Transverse colon (tissue), 4 donors: ENCODE measurements at regions not wholly inside any gene's neighbourhood (a gene's known extent, or its start where the extent isn't known, plus 50 kb on each side); places are given as distances from the start of the nearest gene placed in this dataset.

Source experiments
- DNase-seq: peaks from one replicate; pipeline ENCODE4 v3.0.0-alpha.2; 2019
- H3K27ac ChIP-seq, 4 donors: fragments of 200-600 bp; sonication (generic); 2 replicates each; pipeline ENCODE4 v1.5.1; 2016 to 2018; ENCODE audit warnings: inconsistent platforms in 4 of 4
- H3K27me3 ChIP-seq: fragments of 200-600 bp; sonication (generic); 2 replicates; pipeline ENCODE4 v1.5.1; 2017; ENCODE audit warnings: inconsistent platforms
- H3K36me3 ChIP-seq, 4 donors: fragments of 200-600 bp; sonication (generic); 2 replicates each; pipeline ENCODE4 v1.5.1; 2017 to 2019; ENCODE audit warnings: inconsistent platforms in 4 of 4
- H3K4me1 ChIP-seq, 4 donors: fragments of 200-600 bp; sonication (generic); 2 replicates each; pipeline ENCODE4 v1.5.1; 2017 to 2020; ENCODE audit warnings: inconsistent platforms in 4 of 4
- H3K4me3 ChIP-seq, 4 donors: fragments of 200-600 bp; sonication (generic); 1 replicate in 1 of 4; 2 replicates in 3 of 4; pipeline versions ENCODE4 v1.5.1 to v1.6.1; 2017 to 2019; ENCODE audit warnings: inconsistent platforms in 4 of 4
- H3K9me3 ChIP-seq, 2 donors: fragments of 200-600 bp; sonication (generic); 2 replicates each; pipeline ENCODE4 v1.5.1; 2017 to 2019; ENCODE audit warnings: inconsistent platforms in 2 of 2
- EP300 ChIP-seq: sonication (generic); formaldehyde crosslinking; IDR thresholded peaks from one replicate; pipeline ENCODE4 v1.6.1; 2017; ENCODE audit warnings: antibody characterized with exemption, low read depth
- POLR2A ChIP-seq: fragments of 450-650 bp; IDR thresholded peaks from one replicate; pipeline ENCODE4 v1.6.1; 2016; ENCODE audit warnings: antibody characterized with exemption, mild to moderate bottlenecking, moderate library complexity
- POLR2AphosphoS5 ChIP-seq, 3 donors: sonication (generic); formaldehyde crosslinking; IDR thresholded peaks; one replicate each; pipeline ENCODE4 v1.6.1; 2016; ENCODE audit warnings: antibody characterized with exemption in 3 of 3
- WGBS, 2 donors: methylation state at CpG; one replicate each; pipeline ENCODE4 v1.1.5; 2018; ENCODE audit warnings: low coverage in 1 of 2; 5-methylcytosine and 5-hydroxymethylcytosine counted together
- in situ Hi-C, 4 donors: fragments of 200-750 bp; cut with MboI; loops; one replicate each; pipeline versions ENCODE4 v1.15.0 to v1.15.1; 2017; ENCODE audit warnings: low sequenced_read_pairs in 3 of 4, low pct_ligation_motif_present in 1 of 4, low pct_unique_long_range_greater_than_20kb in 1 of 4
- intact Hi-C: fragments of 100-400 bp; cut with DNase I; formaldehyde crosslinking; loops from one replicate; pipeline ENCODE4 v1.15.1; 2023; ENCODE audit warnings: low total_unique reads
- TF ChIP-seq, protein P1 (sequence below), 5 experiments: fragments of 200-600 bp in 3 of 5; fragments of 450-650 bp in 2 of 5; sonication (generic) in 3 of 5; IDR thresholded peaks; 1 replicate in 2 of 5; 2 replicates in 3 of 5; pipeline ENCODE4 v1.5.1; 2016 to 2017; ENCODE audit warnings: antibody characterized with exemption in 5 of 5, inconsistent platforms in 3 of 5, mild to moderate bottlenecking in 2 of 5, moderate library complexity in 1 of 5

DNA sequence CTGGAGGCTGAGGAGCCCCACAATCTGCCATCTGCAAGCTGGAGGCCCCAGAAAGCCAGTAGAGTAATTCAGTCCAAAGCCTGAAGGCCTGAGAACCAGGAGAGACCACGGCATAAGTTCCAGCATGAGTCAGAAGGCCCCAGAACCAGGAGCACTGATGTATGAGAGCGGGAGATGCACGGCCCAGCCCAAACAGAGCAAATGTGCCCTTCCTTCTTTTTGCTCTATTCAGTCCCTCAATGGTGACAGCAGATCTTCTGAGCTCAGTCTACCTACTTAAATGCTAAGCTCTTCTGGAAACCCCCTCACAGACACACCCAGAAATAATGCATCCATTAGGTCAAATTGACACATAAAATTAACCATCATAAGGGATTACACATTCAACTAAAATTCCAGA lies 277.6 kb downstream of the ATPSCKMT start:
- no peaks in the 10 kb centered on the region for H3K4me1 ChIP-seq
- no peak overlapping the region for H3K4me3 ChIP-seq
- H3K36me3 ChIP-seq = no peaks in the 10 kb centered on the region
- intact Hi-C loops (no loop called here), in situ Hi-C loops (no loop called here)
- no peak for DNase-seq
- H3K9me3 ChIP-seq = peaks cover 4 to 6% of the 10 kb centered on the region in 2 donors
- 80 to 87% methylated on average over 2 to 3 of the region's 3 CpGs for WGBS, 2 donors
- TF ChIP-seq EP300 = no peak
- H3K27me3 ChIP-seq = no peaks in the 10 kb centered on the region
- no peak overlapping the region for H3K27ac ChIP-seq

DNA sequence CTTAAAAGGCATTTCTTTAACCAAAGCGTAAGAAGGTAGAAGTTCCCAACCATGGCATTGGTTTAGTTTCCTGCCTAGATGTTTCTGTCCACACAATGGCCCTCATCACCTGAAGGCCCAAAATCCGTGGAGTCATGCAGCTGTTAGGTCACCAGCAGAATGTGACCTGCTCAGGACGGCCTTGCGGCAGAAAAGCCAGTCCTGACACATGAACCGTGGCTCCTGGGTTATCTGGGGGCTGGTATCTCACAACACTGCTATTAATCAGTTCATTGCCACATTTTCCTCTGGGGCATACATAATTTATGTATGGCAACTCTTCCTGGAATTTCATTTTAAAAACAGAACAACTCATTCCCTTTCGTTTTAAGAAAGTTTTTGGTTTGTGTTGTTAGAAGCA lies 278.4 kb downstream of the ATPSCKMT start:
- Histone ChIP-seq H3K36me3 (no peaks in the 10 kb centered on the region), H3K4me3 (no peak overlapping the region), H3K27me3 (no peaks in the 10 kb centered on the region), H3K4me1 (no peaks in the 10 kb centered on the region), H3K9me3 (peaks cover 4 to 6% of the 10 kb centered on the region in 2 donors), H3K27ac (no peak overlapping the region)
- TF ChIP-seq, protein P1, sequence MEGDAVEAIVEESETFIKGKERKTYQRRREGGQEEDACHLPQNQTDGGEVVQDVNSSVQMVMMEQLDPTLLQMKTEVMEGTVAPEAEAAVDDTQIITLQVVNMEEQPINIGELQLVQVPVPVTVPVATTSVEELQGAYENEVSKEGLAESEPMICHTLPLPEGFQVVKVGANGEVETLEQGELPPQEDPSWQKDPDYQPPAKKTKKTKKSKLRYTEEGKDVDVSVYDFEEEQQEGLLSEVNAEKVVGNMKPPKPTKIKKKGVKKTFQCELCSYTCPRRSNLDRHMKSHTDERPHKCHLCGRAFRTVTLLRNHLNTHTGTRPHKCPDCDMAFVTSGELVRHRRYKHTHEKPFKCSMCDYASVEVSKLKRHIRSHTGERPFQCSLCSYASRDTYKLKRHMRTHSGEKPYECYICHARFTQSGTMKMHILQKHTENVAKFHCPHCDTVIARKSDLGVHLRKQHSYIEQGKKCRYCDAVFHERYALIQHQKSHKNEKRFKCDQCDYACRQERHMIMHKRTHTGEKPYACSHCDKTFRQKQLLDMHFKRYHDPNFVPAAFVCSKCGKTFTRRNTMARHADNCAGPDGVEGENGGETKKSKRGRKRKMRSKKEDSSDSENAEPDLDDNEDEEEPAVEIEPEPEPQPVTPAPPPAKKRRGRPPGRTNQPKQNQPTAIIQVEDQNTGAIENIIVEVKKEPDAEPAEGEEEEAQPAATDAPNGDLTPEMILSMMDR (IDR thresholded peaks at IDR 0.05) = no peak
- TF ChIP-seq POLR2AphosphoS5 (IDR thresholded peaks at IDR 0.05) (no peak), EP300 (no peak), POLR2A (no peak)
- 17 to 66% methylated on average over 1 to 6 of the region's 6 CpGs for WGBS, 2 donors
- DNase-seq = no peak
- in situ Hi-C loops (no loop called here), intact Hi-C loops (no loop called here)

GRCh38 chr5:9958914-9959313 lies 290.8 kb downstream of the ATPSCKMT start:
- intact Hi-C loops (no loop called here), in situ Hi-C loops (no loop called here)
- H3K36me3 ChIP-seq = no peaks in the 10 kb centered on the region
- H3K9me3 ChIP-seq = no peaks in the 10 kb centered on the region
- H3K4me3 ChIP-seq = no peak overlapping the region
- 55 to 68% methylated on average over 3 to 5 of the region's 5 CpGs for WGBS, 2 donors
- TF ChIP-seq, protein P1 (IDR thresholded peaks at IDR 0.05) = no peak
- TF ChIP-seq EP300 (no peak), POLR2AphosphoS5 (IDR thresholded peaks at IDR 0.05) (no peak), POLR2A (no peak)
- DNase-seq = no peak
- H3K4me1 ChIP-seq = peaks cover 0 to 10% (median 1%) of the 10 kb centered on the region in 4 donors
- no peak overlapping the region for H3K27ac ChIP-seq
- peaks cover 17% of the 10 kb centered on the region for H3K27me3 ChIP-seq

DNA sequence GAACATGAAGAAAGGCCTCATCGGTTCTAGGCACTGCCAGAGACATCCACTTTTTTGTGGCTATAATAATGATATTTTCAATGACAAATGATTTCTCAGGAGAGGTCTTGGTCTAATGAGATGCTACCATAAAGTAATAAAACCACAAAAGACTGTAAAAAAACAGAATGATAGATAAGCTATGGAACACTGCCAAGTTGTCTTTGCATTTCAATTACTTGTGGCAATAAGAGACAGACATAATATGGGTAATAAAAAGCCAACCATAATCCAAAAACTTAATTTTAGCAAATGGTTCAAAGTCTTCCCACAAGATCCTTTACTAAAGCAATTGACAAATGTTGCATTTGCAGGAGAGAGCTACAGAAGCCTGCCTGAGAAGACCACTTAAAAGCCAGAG lies 292.5 kb downstream of the ATPSCKMT start:
- Histone ChIP-seq H3K9me3 (no peaks in the 10 kb centered on the region), H3K27ac (no peak overlapping the region), H3K27me3 (peaks cover 29% of the 10 kb centered on the region), H3K4me3 (no peak overlapping the region), H3K36me3 (no peaks in the 10 kb centered on the region), H3K4me1 (peaks cover 0 to 10% (median 1%) of the 10 kb centered on the region in 4 donors)
- in situ Hi-C loops = no loop called here
- DNase-seq = no peak
- TF ChIP-seq POLR2AphosphoS5 (IDR thresholded peaks at IDR 0.05) (no peak), EP300 (no peak), POLR2A (no peak)
- TF ChIP-seq, protein P1 (IDR thresholded peaks at IDR 0.05) = no peak
- intact Hi-C loops = no loop called here
- 57% methylated on average over 1 of the region's 1 CpG; no CpG with 5 or more reads in 1 of the 2 donors for WGBS, 2 donors

- Histone ChIP-seq H3K9me3 (no peaks in the 10 kb centered on the region), H3K36me3 (no peaks in the 10 kb centered on the region), H3K4me3 (no peak overlapping the region), H3K27me3 (peaks cover 25% of the 10 kb centered on the region), H3K27ac (no peak overlapping the region), H3K4me1 (peaks cover 0 to 10% (median 1%) of the 10 kb centered on the region in 4 donors)
- in situ Hi-C loops (no loop called here), intact Hi-C loops (no loop called here)
- no peak for DNase-seq
- TF ChIP-seq POLR2AphosphoS5 (IDR thresholded peaks at IDR 0.05) (no peak), POLR2A (no peak), EP300 (no peak)
- TF ChIP-seq, protein P1 (IDR thresholded peaks at IDR 0.05) = no peak
Measured at GRCh38 chr5:9956725-9957124, 293.0 kb downstream of the ATPSCKMT start.
